ENCODE measurements at regions not wholly inside any gene's neighbourhood (a gene's known extent, or its start where the extent isn't known, plus 50 kb on each side); places are given as distances from the start of the nearest gene placed in this dataset.

GRCh38 chr12:111222027-111222414 is 146.9 kb downstream of the PHETA1 start:
- DNase-seq (ENCODE audit: low spot score): no peak

GRCh38 chr12:111221062-111222026 is 147.6 kb downstream of the PHETA1 start:
- no peak for DNase-seq (ENCODE audit: low spot score)

- no peak for DNase-seq (ENCODE audit: low spot score)
These were observed 148.5 kb downstream of the PHETA1 start for GRCh38 chr12:111220363-111220762.

- DNase-seq (ENCODE audit: low spot score): no peak
These were observed 149.5 kb downstream of the PHETA1 start for GRCh38 chr12:111219440-111219839.

- DNase-seq (ENCODE audit: low spot score): no peak
These were observed 150.4 kb downstream of the PHETA1 start for GRCh38 chr12:111218499-111218898.

- DNase-seq (ENCODE audit: low spot score): no peak
These were observed 152.3 kb downstream of the PHETA1 start for GRCh38 chr12:111216387-111217159.

GRCh38 chr12:111215881-111216280 is 153.0 kb downstream of the PHETA1 start:
- no peak for DNase-seq (ENCODE audit: low spot score)

- DNase-seq (ENCODE audit: low spot score): no peak
These were observed 154.5 kb downstream of the PHETA1 start for GRCh38 chr12:111214401-111214800.

- DNase-seq (ENCODE audit: low spot score): no peak
These were observed 155.3 kb downstream of the PHETA1 start for GRCh38 chr12:111213561-111213960.

- DNase-seq (ENCODE audit: low spot score): no peak
These were observed 156.0 kb downstream of the PHETA1 start for GRCh38 chr12:111212814-111213456.

GRCh38 chr12:111211910-111212757 is 156.8 kb downstream of the PHETA1 start:
- no peak for DNase-seq (ENCODE audit: low spot score)

- DNase-seq (ENCODE audit: low spot score): no peak
These were observed 159.1 kb downstream of the PHETA1 start for GRCh38 chr12:111209811-111210210.

- DNase-seq (ENCODE audit: low spot score): no peak
These were observed 161.1 kb downstream of the PHETA1 start for GRCh38 chr12:111207761-111208160.

GRCh38 chr12:111204788-111205241 is 164.1 kb downstream of the PHETA1 start:
- no peak for DNase-seq (ENCODE audit: low spot score)

- no peak for DNase-seq (ENCODE audit: low spot score)
These were observed 164.9 kb downstream of the PHETA1 start for GRCh38 chr12:111203969-111204368.

GRCh38 chr12:111203446-111203845 is 165.4 kb downstream of the PHETA1 start:
- no peak for DNase-seq (ENCODE audit: low spot score)

- no peak for DNase-seq (ENCODE audit: low spot score)
These were observed 166.5 kb downstream of the PHETA1 start for GRCh38 chr12:111202237-111202915.

GRCh38 chr12:111201495-111202236 is 167.2 kb downstream of the PHETA1 start:
- no peak for DNase-seq (ENCODE audit: low spot score)

GRCh38 chr12:111201036-111201435 is 167.9 kb downstream of the PHETA1 start:
- DNase-seq (ENCODE audit: low spot score): no peak

- no peak for DNase-seq (ENCODE audit: low spot score)
These were observed 171.4 kb downstream of the PHETA1 start for GRCh38 chr12:111197376-111197944.
